ENCODE measurements at regions not wholly inside any gene's neighbourhood (a gene's known extent, or its start where the extent isn't known, plus 50 kb on each side); places are given as distances from the start of the nearest gene placed in this dataset.

DNA sequence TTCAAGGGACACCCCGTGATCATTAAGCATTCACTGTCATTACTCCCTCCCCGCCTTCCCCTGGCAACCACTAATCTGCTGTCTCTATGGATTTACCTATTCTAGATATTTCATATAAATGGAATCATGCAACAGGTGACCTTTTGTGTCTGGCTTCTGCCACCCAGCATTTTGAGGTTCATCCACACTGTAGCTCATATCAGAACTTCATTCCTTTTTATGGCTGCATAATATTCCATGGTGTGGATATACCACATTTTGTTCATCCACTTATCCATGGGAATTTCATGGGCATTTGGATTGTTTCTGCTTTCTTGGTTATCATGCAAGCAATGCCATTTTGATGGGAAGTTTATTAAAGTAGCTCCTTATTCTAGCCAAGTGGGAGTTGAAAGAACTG lies 184.2 kb upstream of the VASH1 start:
- TF ChIP-seq, protein P1, sequence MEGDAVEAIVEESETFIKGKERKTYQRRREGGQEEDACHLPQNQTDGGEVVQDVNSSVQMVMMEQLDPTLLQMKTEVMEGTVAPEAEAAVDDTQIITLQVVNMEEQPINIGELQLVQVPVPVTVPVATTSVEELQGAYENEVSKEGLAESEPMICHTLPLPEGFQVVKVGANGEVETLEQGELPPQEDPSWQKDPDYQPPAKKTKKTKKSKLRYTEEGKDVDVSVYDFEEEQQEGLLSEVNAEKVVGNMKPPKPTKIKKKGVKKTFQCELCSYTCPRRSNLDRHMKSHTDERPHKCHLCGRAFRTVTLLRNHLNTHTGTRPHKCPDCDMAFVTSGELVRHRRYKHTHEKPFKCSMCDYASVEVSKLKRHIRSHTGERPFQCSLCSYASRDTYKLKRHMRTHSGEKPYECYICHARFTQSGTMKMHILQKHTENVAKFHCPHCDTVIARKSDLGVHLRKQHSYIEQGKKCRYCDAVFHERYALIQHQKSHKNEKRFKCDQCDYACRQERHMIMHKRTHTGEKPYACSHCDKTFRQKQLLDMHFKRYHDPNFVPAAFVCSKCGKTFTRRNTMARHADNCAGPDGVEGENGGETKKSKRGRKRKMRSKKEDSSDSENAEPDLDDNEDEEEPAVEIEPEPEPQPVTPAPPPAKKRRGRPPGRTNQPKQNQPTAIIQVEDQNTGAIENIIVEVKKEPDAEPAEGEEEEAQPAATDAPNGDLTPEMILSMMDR (IDR thresholded peaks at IDR 0.05; ENCODE audit: control insufficient read depth, extremely low read depth, insufficient read depth), result no peak
- H3K4me3 ChIP-seq (ENCODE audit: low read depth, low read length), result no peak overlapping the region
- DNase-seq (ENCODE audit: low read depth), result no peak

DNA sequence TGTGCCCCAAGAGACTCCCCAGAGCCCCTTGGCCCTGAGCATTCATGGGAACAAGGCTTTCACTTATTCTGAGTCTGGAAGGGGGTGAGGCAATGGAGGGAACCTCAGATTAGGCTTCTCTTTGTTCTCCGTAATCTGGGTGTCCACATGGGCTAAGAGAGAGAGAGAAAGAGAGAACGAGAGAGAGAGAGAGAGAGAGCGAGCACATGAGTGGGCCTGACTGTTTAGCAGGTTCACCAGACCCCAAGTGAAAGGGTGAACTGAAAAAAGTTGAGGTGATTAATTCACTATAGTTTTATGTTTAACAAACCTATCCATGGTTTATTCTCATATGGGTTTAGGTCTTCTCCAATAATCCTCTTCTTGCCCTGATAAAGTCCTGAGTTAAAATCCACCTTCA lies 183.4 kb upstream of the VASH1 start:
- TF ChIP-seq, protein P1 (IDR thresholded peaks at IDR 0.05; ENCODE audit: control insufficient read depth, extremely low read depth, insufficient read depth), result no peak
- no peak for DNase-seq (ENCODE audit: low read depth)
- H3K4me3 ChIP-seq (ENCODE audit: low read depth, low read length), result no peak overlapping the region

DNA sequence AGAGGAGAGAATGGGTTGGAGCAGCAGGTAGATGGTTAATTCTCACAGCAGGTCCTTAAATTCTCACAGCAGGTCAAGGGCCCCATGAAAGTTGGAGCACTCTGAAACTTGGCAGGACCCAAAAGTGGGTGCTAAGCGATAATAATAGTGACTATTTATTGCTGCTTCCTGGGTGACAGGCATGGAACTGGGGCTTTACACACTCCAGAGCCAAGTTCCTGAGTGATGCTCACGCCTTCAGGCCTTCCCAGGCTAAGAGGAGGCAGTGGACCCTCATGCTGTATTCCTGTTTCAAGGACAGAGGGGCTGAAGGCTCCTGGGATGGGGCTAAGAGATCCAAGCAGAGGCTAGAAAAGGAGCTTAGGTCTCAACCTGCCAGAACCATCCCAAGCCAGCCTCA lies 180.9 kb upstream of the VASH1 start:
- TF ChIP-seq, protein P1 (IDR thresholded peaks at IDR 0.05; ENCODE audit: control insufficient read depth, extremely low read depth, insufficient read depth), result no peak
- no peak overlapping the region for H3K4me3 ChIP-seq (ENCODE audit: low read depth, low read length)
- no peak for DNase-seq (ENCODE audit: low read depth)

DNA sequence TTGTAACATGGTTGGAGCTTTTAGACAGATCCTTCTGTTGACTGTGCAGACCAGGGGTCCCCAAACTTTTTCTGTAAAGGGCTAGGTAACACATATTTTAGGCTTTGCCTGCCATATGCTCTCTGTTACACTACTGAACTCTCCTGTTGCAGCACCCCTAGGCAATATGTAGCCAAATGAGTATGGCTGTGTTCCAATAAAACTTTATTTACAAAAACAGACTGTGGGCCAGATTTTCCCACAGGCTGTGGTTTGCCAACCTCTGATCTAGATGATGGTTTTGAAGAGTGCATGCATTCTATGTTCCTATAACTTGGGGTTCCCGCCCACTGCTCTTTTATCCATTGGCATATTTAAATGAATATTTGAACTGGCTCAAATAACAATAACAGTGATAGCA lies 180.3 kb upstream of the VASH1 start:
- H3K4me3 ChIP-seq (ENCODE audit: low read depth, low read length), result no peak overlapping the region
- no peak for DNase-seq (ENCODE audit: low read depth)
- TF ChIP-seq, protein P1 (IDR thresholded peaks at IDR 0.05; ENCODE audit: control insufficient read depth, extremely low read depth, insufficient read depth), result no peak

DNA sequence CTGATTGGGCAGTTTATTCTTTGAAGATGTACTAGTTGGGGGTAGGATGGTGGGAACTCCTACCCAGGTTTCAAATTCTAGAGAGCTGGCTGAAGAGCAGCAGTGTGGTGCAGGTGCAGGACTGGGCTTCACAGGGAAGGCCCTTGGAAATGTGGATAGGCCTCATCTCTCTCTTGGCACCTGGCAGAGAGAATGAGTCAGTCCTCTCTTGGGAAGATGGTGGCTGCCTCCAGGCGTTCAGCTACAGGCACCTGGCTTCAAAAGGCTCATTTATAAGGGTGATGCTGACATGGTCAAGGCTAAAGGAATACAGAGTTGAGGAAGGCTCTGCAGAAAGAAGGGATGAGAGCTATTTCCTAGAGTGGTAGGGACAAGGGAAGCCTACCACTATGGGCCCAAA lies 179.7 kb upstream of the VASH1 start:
- no peak for DNase-seq (ENCODE audit: low read depth)
- no peak overlapping the region for H3K4me3 ChIP-seq (ENCODE audit: low read depth, low read length)
- TF ChIP-seq, protein P1 (IDR thresholded peaks at IDR 0.05; ENCODE audit: control insufficient read depth, extremely low read depth, insufficient read depth), result no peak

DNA sequence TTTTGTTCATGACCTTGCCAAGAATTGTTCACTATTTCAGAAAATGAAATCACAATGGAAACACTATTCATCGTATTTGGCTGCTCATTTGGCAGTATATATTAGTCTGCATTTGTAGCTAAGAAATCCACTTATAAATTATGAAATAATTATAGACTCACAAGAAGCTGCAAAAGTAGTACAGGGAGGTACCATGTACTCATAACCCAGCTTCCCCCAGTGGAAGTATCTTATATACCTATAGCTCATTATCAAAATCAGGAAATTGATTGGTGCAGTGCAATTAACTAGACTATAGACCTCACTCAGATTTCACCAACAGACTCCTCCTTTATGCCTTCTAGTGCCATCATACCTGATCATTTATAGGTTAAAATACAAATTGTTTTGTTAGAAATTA lies 178.8 kb upstream of the VASH1 start:
- DNase-seq (ENCODE audit: low read depth), result no peak
- H3K4me3 ChIP-seq (ENCODE audit: low read depth, low read length), result no peak overlapping the region
- TF ChIP-seq, protein P1 (IDR thresholded peaks at IDR 0.05; ENCODE audit: control insufficient read depth, extremely low read depth, insufficient read depth), result no peak

DNA sequence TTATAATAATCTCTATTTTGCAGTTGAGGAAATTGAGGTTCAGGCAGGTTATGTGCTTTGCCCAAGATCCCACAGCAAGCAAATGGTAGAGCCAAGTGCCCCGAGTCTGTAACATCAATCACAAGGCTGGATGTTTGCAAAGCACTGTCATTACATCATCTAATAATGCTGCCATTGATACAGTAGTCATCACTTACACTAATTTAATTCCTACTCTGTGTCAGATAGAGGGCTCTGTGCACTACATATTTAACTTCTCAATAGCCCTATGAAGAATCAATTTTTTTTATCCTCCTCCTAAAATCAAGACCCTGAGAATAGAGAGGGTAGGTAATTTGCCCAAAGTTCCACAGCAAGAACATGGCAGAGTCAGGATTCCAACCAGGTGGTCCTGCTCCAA lies 178.1 kb upstream of the VASH1 start:
- DNase-seq (ENCODE audit: low read depth), result no peak
- TF ChIP-seq, protein P1 (IDR thresholded peaks at IDR 0.05; ENCODE audit: control insufficient read depth, extremely low read depth, insufficient read depth), result no peak

More for the DNA sequence above, 178.1 kb upstream of the VASH1 start:
- no peak overlapping the region for H3K4me3 ChIP-seq (ENCODE audit: low read depth, low read length)
